ENCODE measurements at regions not wholly inside any gene's neighbourhood (a gene's known extent, or its start where the extent isn't known, plus 50 kb on each side); places are given as distances from the start of the nearest gene placed in this dataset.
A peak's percentile ranks its signal among the peaks of the same experiment; 100 is the strongest.
"Not testable (repeated sequence)": the region's sequence is repeated elsewhere in the genome, so short reads cannot be mapped to it uniquely, and the experiment has no call there.

- no peak for DNase-seq
Observed at GRCh38 chr7:142523821-142524460, 225.3 kb upstream of the PRSS1 start.

- DNase-seq = no peak
Observed at GRCh38 chr7:142522735-142523134, 226.5 kb upstream of the PRSS1 start.

GRCh38 chr7:142520885-142521284 is 228.4 kb upstream of the PRSS1 start:
- not testable (repeated sequence) for DNase-seq

- DNase-seq = not testable (repeated sequence)
Observed at GRCh38 chr7:142520455-142520854, 228.8 kb upstream of the PRSS1 start.

GRCh38 chr7:142519079-142520078 is 229.9 kb upstream of the PRSS1 start:
- DNase-seq = no peak

- DNase-seq = peak; percentile 22
Observed at GRCh38 chr7:142516038-142516501, 233.2 kb upstream of the PRSS1 start.

GRCh38 chr7:142514716-142515115 is 234.6 kb upstream of the PRSS1 start:
- not testable (repeated sequence) for DNase-seq

- no peak for DNase-seq
Observed at GRCh38 chr7:142513178-142513955, 235.9 kb upstream of the PRSS1 start.

- DNase-seq = no peak
Observed at GRCh38 chr7:142511801-142512200, 237.5 kb upstream of the PRSS1 start.

GRCh38 chr7:142511374-142511773 is 237.9 kb upstream of the PRSS1 start:
- DNase-seq = no peak

GRCh38 chr7:142509235-142509634 is 240.0 kb upstream of the PRSS1 start:
- not testable (repeated sequence) for DNase-seq

GRCh38 chr7:142508251-142508650 is 241.0 kb upstream of the PRSS1 start:
- DNase-seq = no peak

- no peak for DNase-seq
Observed at GRCh38 chr7:142507799-142508198, 241.5 kb upstream of the PRSS1 start.

- not testable (repeated sequence) for DNase-seq
Observed at GRCh38 chr7:142507066-142507465, 242.2 kb upstream of the PRSS1 start.

- no peak for DNase-seq
Observed at GRCh38 chr7:142506601-142507000, 242.7 kb upstream of the PRSS1 start.

- not testable (repeated sequence) for DNase-seq
Observed at GRCh38 chr7:142503949-142504348, 245.3 kb upstream of the PRSS1 start.

- no peak for DNase-seq
Observed at GRCh38 chr7:142503036-142503435, 245.2 kb upstream of the PRSS58 start.

GRCh38 chr7:142501434-142501833 is 243.6 kb upstream of the PRSS58 start:
- DNase-seq = no peak

GRCh38 chr7:142500366-142500765 is 242.5 kb upstream of the PRSS58 start:
- DNase-seq = no peak

GRCh38 chr7:142499635-142500034 is 241.8 kb upstream of the PRSS58 start:
- DNase-seq = no peak

GRCh38 chr7:142498364-142498763 is 240.5 kb upstream of the PRSS58 start:
- no peak for DNase-seq

- DNase-seq = no peak
Observed at GRCh38 chr7:142496545-142496991, 238.7 kb upstream of the PRSS58 start.

- not testable (repeated sequence) for DNase-seq
Observed at GRCh38 chr7:142495879-142496278, 238.0 kb upstream of the PRSS58 start.

All from T1000 (cell line).